ENCODE measurements at regions not wholly inside any gene's neighbourhood (a gene's known extent, or its start where the extent isn't known, plus 50 kb on each side); places are given as distances from the start of the nearest gene placed in this dataset.

DNA sequence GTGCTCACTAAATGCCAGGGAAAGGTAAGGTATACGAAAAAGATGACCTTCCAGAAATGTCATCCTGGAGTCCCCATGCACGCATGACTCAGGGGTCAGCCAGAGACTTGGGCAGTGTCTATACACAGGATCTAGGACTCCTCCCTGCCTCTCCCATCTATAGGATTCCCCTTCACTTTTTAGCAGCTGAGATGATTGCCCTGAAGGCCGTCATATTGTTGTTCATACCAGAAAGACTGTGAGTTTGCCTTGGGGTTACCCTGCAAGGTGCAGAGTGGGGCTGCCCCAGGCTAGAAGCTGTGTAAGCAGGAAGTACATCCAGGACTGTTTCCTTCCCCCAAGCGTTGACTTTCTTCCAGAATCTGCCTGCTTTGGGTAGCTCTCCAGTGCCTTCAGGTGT is 55.1 kb upstream of the MAMLD1 start:
- DNase-seq, result no peak

DNA sequence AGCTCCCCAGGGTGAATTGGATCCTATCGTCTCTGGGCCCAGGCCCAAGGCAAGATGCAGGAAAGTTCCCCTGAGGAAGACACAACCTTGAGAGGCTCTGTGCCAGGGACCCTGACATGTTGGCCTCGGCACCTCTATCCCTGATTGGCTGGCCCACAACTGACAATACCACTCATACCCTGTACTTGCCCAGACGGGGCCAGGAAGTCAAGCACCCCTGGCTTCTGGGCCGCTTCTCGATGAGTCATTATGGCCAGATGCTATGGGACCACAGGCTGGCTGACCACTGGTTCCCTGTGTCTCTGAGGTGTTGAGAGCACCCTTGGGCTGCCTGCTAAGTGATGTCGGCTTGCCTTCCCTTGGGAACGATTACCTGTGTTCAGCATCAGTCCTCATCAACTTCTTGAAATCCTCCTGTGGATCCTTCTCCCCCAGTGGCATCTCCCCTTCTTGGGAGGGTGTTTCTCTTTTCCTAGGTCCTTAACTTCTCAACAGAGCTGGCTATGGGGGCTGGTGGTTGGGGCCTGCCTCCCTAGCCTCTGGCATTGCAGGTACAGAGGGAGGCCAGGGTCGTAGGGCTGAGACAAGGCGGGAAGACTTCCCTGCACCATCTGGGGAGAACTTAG is 54.5 kb upstream of the MAMLD1 start:
- DNase-seq, result no peak

DNA sequence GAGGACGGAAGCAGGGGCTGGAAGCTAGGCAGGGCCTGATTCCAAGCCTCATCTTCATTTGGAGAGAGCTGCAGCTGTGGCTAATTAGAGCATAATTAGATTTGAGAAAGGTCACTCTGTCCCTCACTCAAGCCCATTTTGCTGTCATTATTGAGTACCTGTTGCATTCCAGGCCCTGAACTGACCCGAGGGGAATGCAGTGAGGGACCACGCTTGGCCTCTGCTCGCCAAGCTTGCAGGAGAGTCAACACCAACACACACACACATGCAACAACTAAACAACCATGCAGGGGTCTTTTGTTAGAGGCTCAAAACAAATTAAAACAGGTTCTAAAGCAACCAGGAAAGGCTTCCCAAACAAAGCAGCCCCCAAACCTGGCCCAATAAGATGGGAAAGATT is 52.7 kb upstream of the MAMLD1 start:
- no peak for DNase-seq

DNA sequence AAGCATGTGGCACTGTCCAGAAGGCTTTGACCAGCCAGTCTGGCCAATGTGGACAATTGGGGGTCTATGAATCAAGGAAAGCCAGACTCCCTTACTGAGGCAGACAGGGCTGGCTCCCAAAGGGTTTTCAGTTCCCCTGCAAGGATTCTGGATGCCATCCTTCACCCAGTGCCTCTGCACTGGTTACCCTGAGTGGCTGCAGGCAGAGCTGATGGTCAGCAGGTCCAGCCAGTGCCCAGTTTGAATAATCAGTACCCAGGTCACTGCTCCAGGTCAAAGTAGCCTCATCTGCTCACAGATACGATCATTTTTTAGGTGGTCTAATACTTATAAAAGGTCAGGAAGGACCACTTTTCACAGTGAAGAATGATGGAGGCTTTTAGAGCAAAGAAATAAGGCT is 52.2 kb upstream of the MAMLD1 start:
- no peak for DNase-seq

DNA sequence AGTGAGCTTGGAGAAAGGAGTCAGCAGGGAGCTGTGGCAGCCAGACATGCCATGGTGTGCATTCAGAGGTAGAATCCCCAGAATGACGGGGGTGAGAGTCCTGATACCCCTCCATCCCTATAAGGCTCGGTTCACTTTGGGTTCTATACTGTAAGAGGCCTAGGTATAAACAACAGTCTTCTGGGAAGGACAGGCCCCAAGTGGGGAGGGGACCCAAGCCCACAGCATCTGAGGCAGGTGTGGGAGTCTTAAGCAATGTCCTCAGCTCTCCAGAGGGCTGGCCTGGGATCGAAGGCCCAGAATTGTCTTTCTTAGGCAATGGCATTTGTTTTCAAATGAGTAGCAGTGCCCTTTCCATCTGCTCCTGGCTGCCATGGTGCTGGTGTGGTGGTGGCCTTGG is 50.2 kb upstream of the MAMLD1 start:
- no peak for DNase-seq

Data from left hindlimb (tissue), 1 donor.